HG03103 (cell line): ENCODE measurements at regions not wholly inside any gene's neighbourhood (a gene's known extent, or its start where the extent isn't known, plus 50 kb on each side); places are given as distances from the start of the nearest gene placed in this dataset.
"Not testable (repeated sequence)": the region's sequence is repeated elsewhere in the genome, so short reads cannot be mapped to it uniquely, and the experiment has no call there.

Source experiments
- ATAC-seq: cut with Tn5 transposase; IDR thresholded peaks from one replicate; pipeline ENCODE4 v1.9.1; 2021; ENCODE audit warnings: low read depth; ENCODE audit not compliant: unreplicated experiment

DNA sequence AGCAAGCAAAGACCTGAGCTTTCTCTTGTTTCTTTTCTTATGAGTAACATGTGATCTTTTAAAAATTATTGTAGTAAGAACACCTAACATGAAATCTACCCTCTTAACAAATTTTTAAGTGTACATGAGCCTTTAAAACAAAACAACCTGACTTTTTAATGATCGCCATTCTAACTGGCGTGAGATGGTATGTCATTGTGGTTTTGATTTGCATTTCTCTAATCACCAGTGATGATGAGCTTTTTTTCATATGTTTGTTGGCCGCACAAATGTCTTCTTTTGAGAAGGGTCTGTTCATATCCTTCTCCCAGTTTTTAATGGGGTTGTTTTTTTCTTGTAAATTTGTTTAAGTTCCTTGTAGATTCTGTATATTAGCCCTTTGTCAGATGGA, 73.7 kb upstream of the BMP2 start:
- not testable (repeated sequence) for ATAC-seq

- ATAC-seq: no peak
These were observed 74.2 kb upstream of the BMP2 start for GRCh38 chr20:6693178-6693807.

DNA sequence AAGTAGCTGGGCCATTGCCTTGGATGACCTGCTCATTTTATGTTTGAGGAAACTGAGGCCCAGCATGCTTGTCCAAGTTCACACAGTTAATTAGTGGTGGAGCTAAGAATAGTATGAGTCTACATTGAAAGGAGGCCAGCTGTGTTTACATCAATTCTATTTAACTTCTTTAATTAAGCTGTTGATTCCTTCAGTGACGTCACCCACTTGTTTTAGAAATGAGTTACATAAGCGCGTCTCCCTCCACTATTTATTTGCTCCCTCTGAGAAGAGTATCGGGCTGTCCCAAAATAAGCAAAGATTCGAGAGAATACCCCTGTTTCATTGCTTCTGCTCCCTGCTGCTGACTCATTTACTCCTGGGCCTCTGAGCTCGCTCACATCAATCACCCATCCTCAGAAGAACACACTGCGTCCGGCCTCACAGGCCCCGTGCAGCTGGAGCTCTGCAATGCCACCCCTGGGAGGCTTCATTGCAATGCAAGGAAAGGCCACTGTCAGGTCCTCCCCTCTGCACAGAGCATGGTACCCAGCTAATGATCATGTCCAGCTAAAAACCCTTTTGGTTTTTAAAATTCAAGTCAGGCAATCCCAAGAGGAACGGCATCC, 74.8 kb upstream of the BMP2 start:
- ATAC-seq: no peak

DNA sequence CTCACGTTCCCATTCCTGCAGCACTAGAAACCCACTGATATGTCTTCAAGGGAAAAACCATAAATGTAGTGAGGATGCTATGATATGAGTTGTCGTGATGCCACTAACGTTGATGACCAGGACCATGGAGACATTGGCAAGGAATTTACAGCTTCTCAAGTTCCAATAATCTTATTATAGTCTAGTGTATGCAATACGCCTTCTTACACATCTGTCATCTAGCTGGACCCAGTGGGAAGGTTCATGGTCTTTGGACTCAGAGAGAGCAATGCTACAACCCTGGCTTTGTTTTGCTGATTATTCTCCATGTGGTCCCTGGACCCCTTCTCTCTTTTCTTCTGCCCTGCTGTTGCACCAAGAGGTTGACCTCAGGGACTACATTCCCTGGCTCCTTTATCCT, 76.0 kb upstream of the BMP2 start:
- no peak for ATAC-seq

GRCh38 chr20:6689339-6689973, 78.0 kb upstream of the BMP2 start:
- ATAC-seq: no peak

DNA sequence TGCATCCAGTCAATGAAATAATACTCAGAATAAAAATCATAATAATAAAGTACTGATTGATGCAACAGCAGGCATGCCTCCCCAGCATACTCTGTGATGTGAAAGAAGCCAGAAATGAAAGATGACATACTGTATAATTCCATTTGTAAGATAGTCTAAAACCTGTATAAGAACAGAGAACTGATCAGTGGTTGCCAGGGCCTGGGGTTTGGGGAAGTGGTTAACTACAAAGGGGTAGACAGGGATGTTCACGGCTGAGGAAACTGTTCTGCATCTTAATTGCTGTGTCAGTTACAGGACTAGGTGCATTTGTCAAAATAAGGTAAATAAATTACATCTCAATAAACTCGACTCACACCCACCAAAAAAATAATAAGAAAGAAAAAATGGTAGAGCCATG, 81.3 kb upstream of the BMP2 start:
- no peak for ATAC-seq

DNA sequence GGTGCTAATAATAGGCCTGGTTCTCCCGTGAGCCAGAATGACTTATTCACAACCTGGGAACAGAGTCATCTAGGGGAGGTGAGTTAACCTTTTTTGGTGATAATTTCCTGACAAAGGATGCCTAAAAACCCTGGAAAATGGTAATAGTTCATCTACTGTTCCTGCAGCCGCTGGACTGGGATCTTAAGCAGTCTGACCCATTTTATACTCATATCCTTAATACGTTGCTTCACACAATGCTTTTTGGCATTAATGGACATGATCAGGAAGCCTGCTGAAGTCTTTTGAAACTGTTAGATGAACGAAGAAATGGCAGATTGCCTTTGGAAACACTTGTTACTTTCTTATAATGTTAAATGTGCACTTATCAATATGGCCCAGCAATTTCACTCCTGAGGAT, 81.9 kb upstream of the BMP2 start:
- ATAC-seq: no peak

- no peak for ATAC-seq
These were observed 82.3 kb upstream of the BMP2 start for GRCh38 chr20:6685181-6685582.

- ATAC-seq: no peak
These were observed 84.2 kb upstream of the BMP2 start for GRCh38 chr20:6683021-6683977.

- no peak for ATAC-seq
These were observed 86.6 kb upstream of the BMP2 start for GRCh38 chr20:6680854-6681253.

DNA sequence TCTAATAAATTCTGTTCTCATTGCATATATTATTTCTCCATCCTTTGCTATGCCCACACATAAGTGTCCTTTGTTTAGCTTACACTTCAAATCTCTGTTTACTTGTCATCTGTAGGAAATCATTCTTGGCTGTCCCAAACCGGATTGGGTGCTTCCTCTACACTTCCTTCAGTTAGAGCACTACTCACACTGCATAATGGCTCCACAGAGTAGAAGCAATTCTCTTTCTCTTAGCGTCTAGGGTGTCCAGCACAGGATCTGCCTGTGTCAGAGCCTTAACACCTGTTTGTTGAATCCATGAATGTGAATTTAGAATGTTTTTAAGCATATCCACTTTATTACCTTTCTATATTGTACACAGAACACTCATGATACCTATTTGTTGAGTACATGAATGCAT, 87.0 kb upstream of the BMP2 start:
- ATAC-seq: no peak

DNA sequence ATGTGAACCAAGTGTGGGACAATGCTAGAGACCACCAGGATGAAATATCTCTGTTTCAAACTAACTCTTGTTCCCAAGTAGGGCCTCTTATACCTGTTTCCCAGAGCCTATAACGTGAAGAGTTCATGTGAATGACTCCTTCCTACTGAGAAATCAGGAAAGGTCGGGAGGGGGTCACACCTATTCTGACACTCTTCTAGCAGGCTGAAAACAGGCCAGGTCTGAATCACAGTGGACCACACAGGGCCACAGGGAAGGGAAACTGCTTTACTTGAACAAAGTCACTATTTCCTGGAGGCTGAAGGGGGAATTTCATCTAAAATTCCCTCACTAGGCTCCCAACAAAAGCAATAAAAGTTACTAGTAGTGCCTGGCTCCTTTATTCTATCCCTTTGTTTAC, 88.4 kb upstream of the BMP2 start:
- ATAC-seq: no peak

DNA sequence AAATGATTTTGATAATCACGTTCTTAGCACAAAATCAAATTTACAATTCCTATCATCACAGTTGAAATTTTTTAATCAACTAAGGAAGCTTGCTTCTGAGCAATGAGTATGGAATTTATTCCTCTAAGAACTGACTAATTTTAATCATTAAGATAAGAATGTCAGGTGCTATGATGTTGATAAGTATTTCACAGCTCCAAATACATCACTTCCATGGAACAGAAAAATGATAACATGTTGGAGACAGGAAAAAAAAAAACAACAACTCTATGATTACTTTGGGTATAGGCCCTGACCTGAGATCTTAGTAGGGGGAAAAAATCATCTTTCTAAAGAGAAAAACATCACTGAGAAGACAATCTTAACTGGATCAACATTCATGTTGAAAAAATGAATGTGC, 89.4 kb upstream of the BMP2 start:
- no peak for ATAC-seq

DNA sequence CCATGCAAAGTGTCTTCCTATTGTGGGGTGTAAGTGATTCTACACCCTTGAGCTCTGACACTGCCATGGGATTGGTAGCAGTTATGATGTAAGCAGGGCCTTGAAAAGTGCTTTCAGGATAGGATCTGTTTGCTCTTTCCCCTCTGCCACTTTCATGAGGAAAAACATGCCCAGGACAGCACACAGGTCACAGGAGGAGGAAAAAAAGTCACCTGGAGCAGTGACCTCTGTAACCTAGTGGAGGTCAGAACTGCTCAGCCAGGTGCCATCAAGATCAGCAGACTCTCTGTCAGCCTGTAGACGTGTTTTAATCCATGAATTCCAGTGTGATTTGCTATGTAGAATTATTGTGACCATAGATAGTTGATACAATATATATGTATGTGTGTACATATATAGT, 92.7 kb upstream of the BMP2 start:
- ATAC-seq: no peak

DNA sequence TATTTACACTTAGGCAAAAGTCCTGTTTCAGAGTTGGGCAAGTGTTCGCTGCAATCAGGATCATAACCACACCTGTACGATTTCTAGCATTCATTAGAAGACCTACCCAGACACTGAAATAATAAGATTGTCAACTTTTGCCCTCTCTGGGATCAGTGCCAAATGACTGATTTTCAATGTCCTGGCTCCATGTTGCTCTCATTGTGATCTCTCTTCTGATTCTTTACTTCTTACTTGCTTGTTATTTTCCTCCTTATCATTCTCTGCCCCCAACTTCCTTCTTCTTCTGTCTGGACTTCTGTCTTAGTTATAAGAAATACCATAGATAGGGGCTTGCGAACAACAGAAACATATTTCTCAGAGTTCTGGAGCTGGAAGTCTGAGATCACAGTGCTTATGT, 94.4 kb upstream of the BMP2 start:
- no peak for ATAC-seq

DNA sequence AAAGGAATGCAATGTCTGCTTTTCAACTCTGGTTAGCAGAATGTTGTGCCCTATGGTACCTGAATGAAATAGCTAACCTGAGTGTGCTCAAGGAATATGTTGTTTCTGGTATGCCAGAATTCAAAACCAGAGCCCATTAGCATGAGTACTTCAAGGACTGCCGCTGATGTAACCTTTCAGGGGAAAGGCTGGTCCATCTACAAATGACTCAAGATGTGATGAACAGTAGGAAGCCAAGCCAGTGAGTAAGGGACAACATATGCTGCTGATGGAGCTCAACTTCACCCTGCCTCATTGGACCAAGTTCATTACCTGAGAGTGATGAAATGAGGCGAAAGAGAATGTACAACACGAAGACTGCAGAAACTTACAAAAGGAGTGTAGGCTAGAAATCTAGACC, 95.7 kb upstream of the BMP2 start:
- ATAC-seq: no peak

GRCh38 chr20:6668546-6668945, 98.9 kb upstream of the BMP2 start:
- no peak for ATAC-seq

DNA sequence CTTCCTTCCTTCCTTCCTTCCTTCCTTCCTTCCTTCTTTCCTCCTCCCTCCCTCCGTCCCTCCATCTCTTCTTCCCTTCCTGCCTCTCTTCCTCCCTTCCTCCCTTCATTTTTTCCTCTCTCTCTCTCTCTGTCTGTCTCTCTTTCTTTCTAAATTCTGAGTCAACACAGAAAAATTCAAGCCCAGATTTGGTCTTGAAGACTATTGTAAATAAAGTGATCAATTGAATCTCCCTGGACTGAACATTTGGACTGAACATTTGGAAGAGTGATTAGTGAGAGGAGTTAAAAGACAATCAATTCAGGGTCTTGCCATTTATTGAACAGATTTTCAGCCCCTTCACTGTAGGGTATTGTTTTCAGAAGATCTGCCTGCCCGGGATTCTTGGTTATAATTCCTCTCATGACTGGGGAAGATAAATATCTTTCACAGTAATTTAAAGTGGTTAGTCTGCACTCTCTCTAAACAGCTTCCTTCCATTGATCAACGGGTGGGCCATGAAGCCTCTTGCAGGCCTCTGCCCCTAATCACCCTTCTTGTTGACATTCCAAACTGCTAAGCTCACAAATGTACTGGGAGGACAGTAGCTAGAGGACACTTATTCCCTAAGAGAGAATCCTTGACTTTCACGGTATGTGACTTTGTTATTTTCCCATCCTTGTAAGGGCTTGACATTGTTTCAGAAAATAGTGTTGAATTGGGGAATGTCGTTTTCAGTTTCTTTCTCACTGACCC, 101.7 kb upstream of the BMP2 start:
- no peak for ATAC-seq

GRCh38 chr20:6665161-6665560, 102.3 kb upstream of the BMP2 start:
- no peak for ATAC-seq

GRCh38 chr20:6664574-6664973, 102.9 kb upstream of the BMP2 start:
- no peak for ATAC-seq
